Neural cell (in vitro differentiated cells): ENCODE measurements at regions not wholly inside any gene's neighbourhood (a gene's known extent, or its start where the extent isn't known, plus 50 kb on each side); places are given as distances from the start of the nearest gene placed in this dataset.

ENCODE experiments used
- H2AFZ ChIP-seq: fragments of 200-600, 300-800 bp; sonication (generic), shearing (Covaris generic); 2 replicates; pipeline ENCODE4 v1.6.0; 2014; ENCODE audit warnings: low read depth, mild to moderate bottlenecking, antibody characterized with exemption, low read length, moderate library complexity
- H3F3A ChIP-seq: fragments of 200-600 bp; shearing (Covaris generic); 2 replicates; pipeline ENCODE4 v1.6.1; 2016; ENCODE audit warnings: mild to moderate bottlenecking, moderate library complexity, mixed read lengths, antibody characterized with exemption, low read length; ENCODE audit not compliant: insufficient read depth, poor library complexity, severe bottlenecking
- H3K27ac ChIP-seq: fragments of 200-600, 300-800 bp; sonication (generic), shearing (Covaris generic); 2 replicates; pipeline ENCODE4 v1.5.1; 2014; ENCODE audit warnings: mild to moderate bottlenecking, low read length, moderate library complexity
- H3K27me3 ChIP-seq: fragments of 300-800, 200-600 bp; sonication (generic), shearing (Covaris generic); 2 replicates; pipeline ENCODE4 v1.6.0; 2014; ENCODE audit warnings: mild to moderate bottlenecking, low read depth, low read length, moderate library complexity; ENCODE audit not compliant: insufficient read depth
- H3K36me3 ChIP-seq: fragments of 300-800, 200-600 bp; sonication (generic), shearing (Covaris generic); 2 replicates; pipeline ENCODE4 v1.5.1; 2014; ENCODE audit warnings: mild to moderate bottlenecking, antibody characterized with exemption, low read length, moderate library complexity; ENCODE audit not compliant: insufficient read depth
- H3K4me2 ChIP-seq: fragments of 300-800, 200-600 bp; sonication (generic), shearing (Covaris generic); 2 replicates; pipeline ENCODE4 v1.6.0; 2014; ENCODE audit warnings: mild to moderate bottlenecking, low read length
- H3K4me3 ChIP-seq: fragments of 300-800, 200-600 bp; sonication (generic), shearing (Covaris generic); 2 replicates; pipeline ENCODE4 v1.5.1; 2014; ENCODE audit warnings: mild to moderate bottlenecking, low read length, moderate library complexity
- H3K79me2 ChIP-seq: fragments of 200-600 bp; shearing (Covaris generic); replicated peaks from 2 replicates; pipeline ENCODE4 v1.6.0; 2014; ENCODE audit warnings: mild to moderate bottlenecking, low read length, moderate library complexity; ENCODE audit not compliant: insufficient read depth
- H3K9ac ChIP-seq: fragments of 300-800, 200-600 bp; sonication (generic), shearing (Covaris generic); 2 replicates; pipeline ENCODE4 v1.6.1; 2016; ENCODE audit warnings: mild to moderate bottlenecking, low read length, mixed read lengths
- H3K9me2 ChIP-seq: fragments of 200-600 bp; shearing (Covaris generic); 2 replicates; pipeline ENCODE4 v1.6.1; 2016; ENCODE audit warnings: mild to moderate bottlenecking, low read length, mixed read lengths; ENCODE audit not compliant: insufficient read depth
- H3K9me3 ChIP-seq: fragments of 200-600, 300-800 bp; sonication (generic), shearing (Covaris generic); 2 replicates; pipeline ENCODE4 v1.6.1; 2016; ENCODE audit warnings: mild to moderate bottlenecking, mixed run types, low read length, moderate library complexity, mixed read lengths
- H4K20me1 ChIP-seq: fragments of 200-600 bp; shearing (Covaris generic); 2 replicates; pipeline ENCODE4 v1.6.1; 2016; ENCODE audit warnings: mild to moderate bottlenecking, mixed run types; ENCODE audit not compliant: insufficient read depth
- EP300 ChIP-seq: fragments of 450-650 bp; conservative IDR thresholded peaks from 2 replicates; pipeline ENCODE4 v1.6.1; 2014; ENCODE audit warnings: antibody characterized with exemption, mild to moderate bottlenecking, moderate library complexity; ENCODE audit not compliant: poor library complexity, severe bottlenecking
- EZH2 ChIP-seq: fragments of 200-600, 300-800 bp; shearing (Covaris generic), sonication (generic); IDR thresholded peaks from 2 replicates; pipeline ENCODE4 v1.6.1; 2014; ENCODE audit warnings: antibody characterized with exemption, low read length, borderline replicate concordance, mild to moderate bottlenecking; ENCODE audit not compliant: insufficient read depth, poor library complexity, severe bottlenecking
- MXI1 ChIP-seq: fragments of 450-650 bp; conservative IDR thresholded peaks from 2 replicates; pipeline ENCODE4 v1.6.1; 2014; ENCODE audit warnings: antibody characterized with exemption, mild to moderate bottlenecking; ENCODE audit not compliant: poor library complexity, severe bottlenecking
- POLR2AphosphoS5 ChIP-seq: IDR thresholded peaks from 2 replicates; pipeline ENCODE4 v1.6.1; 2012
- RAD21 ChIP-seq: fragments of 450-650 bp; conservative IDR thresholded peaks from 2 replicates; pipeline ENCODE4 v1.6.1; 2014; ENCODE audit warnings: antibody characterized with exemption, mild to moderate bottlenecking, moderate library complexity
- SMC3 ChIP-seq: fragments of 450-650 bp; conservative IDR thresholded peaks from 2 replicates; pipeline ENCODE4 v1.6.1; 2014; ENCODE audit warnings: antibody characterized with exemption, mild to moderate bottlenecking, moderate library complexity; ENCODE audit not compliant: poor library complexity
- TAF1 ChIP-seq: IDR thresholded peaks from 2 replicates; pipeline ENCODE4 v1.6.1; 2012; ENCODE audit warnings: low read depth
- TF ChIP-seq, protein P1 (sequence below): IDR thresholded peaks from 2 replicates; pipeline ENCODE4 v1.6.1; 2012; ENCODE audit warnings: borderline replicate concordance
- TF ChIP-seq, protein P2 (sequence below): fragments of 450-650 bp; IDR thresholded peaks from 2 replicates; pipeline ENCODE4 v1.5.1; 2014; ENCODE audit warnings: antibody characterized with exemption, mild to moderate bottlenecking, moderate library complexity; ENCODE audit not compliant: poor library complexity, severe bottlenecking

DNA sequence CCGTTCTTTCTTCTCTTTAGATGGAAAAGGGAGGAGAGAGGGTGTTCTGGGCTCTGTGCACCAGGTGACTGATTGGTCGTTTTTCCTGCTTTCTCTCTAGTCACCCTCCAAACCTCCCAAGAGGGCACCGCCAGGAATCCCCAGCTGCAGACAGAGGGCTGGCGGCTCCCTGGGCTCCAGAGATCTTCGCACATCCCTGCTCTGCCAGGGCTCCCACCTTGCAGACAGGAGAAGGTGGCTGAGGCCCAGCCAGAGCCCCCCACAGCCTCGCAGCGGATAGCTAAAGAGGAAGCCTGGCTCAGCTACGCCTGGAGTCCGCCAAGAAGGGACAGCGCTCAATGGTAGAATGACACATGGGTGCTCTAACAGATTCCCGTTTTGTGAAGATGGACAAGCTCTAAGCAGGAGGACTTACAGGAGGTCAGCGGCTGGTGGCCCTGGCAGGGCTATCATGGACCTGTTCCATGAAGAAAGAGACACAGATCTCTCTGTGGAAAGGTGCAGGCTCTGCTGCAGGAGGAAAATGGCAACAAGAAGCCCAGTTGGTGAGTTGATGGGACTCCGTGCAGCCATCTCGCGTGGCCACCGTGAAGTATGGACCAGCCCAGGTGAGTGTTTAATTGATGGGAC is 976.9 kb downstream of the BRD1 start:
- no peak overlapping the region for H3K4me2 ChIP-seq
- TF ChIP-seq EP300 (no peak), MXI1 (no peak), POLR2AphosphoS5 (no peak), TAF1 (no peak), EZH2 (no peak), RAD21 (no peak), SMC3 (no peak)
- TF ChIP-seq, protein P1, sequence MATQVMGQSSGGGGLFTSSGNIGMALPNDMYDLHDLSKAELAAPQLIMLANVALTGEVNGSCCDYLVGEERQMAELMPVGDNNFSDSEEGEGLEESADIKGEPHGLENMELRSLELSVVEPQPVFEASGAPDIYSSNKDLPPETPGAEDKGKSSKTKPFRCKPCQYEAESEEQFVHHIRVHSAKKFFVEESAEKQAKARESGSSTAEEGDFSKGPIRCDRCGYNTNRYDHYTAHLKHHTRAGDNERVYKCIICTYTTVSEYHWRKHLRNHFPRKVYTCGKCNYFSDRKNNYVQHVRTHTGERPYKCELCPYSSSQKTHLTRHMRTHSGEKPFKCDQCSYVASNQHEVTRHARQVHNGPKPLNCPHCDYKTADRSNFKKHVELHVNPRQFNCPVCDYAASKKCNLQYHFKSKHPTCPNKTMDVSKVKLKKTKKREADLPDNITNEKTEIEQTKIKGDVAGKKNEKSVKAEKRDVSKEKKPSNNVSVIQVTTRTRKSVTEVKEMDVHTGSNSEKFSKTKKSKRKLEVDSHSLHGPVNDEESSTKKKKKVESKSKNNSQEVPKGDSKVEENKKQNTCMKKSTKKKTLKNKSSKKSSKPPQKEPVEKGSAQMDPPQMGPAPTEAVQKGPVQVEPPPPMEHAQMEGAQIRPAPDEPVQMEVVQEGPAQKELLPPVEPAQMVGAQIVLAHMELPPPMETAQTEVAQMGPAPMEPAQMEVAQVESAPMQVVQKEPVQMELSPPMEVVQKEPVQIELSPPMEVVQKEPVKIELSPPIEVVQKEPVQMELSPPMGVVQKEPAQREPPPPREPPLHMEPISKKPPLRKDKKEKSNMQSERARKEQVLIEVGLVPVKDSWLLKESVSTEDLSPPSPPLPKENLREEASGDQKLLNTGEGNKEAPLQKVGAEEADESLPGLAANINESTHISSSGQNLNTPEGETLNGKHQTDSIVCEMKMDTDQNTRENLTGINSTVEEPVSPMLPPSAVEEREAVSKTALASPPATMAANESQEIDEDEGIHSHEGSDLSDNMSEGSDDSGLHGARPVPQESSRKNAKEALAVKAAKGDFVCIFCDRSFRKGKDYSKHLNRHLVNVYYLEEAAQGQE = no peak
- TF ChIP-seq, protein P2, sequence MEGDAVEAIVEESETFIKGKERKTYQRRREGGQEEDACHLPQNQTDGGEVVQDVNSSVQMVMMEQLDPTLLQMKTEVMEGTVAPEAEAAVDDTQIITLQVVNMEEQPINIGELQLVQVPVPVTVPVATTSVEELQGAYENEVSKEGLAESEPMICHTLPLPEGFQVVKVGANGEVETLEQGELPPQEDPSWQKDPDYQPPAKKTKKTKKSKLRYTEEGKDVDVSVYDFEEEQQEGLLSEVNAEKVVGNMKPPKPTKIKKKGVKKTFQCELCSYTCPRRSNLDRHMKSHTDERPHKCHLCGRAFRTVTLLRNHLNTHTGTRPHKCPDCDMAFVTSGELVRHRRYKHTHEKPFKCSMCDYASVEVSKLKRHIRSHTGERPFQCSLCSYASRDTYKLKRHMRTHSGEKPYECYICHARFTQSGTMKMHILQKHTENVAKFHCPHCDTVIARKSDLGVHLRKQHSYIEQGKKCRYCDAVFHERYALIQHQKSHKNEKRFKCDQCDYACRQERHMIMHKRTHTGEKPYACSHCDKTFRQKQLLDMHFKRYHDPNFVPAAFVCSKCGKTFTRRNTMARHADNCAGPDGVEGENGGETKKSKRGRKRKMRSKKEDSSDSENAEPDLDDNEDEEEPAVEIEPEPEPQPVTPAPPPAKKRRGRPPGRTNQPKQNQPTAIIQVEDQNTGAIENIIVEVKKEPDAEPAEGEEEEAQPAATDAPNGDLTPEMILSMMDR = no peak
- no peaks in the 10 kb centered on the region for H3K79me2 ChIP-seq

DNA sequence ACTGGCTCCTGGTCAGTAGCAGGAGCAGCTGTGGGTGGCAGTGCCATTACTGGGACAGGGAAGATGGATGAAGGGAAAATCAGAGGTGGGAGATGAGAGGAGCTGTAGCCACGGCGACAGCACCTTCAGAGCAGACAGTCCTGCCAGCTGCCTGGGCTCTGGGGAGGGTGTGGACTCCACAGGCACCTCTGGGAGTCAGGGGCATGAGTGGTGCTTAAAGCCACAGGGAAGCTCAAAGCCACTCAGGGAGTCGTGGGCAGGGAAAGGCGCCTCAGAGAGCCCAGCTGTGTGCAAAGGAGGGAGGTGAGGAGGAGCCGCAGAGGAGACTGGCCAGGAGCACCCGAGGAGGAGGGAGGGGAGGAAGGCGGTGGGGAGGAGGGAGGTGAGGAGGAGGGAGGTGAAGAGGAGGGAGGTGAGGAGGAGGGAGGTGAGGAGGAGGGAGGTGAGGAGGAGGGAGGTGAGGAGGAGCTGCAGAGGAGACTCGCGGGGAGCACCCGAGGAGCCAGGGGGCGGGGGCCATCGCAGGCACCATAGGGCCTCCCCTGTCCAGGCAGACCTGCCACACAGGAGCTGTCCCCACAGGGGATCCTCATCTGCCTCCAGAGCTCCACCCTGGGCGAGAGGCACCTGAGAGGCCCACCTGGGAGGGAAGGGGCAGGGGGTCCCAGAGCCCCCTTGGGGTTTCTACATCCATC is 977.6 kb downstream of the BRD1 start:
- no peak for TF ChIP-seq POLR2AphosphoS5
- TF ChIP-seq, protein P2 = no peak
- TF ChIP-seq RAD21 = no peak
- TF ChIP-seq EP300 = no peak
- TF ChIP-seq, protein P1 = no peak
- TF ChIP-seq EZH2 = no peak
- no peak for TF ChIP-seq MXI1
- TF ChIP-seq SMC3 = no peak
- TF ChIP-seq TAF1 = no peak
- Histone ChIP-seq H3K9ac (no peak overlapping the region), H3K36me3 (no peaks in the 10 kb centered on the region), H3F3A (no peaks in the 10 kb centered on the region), H3K27ac (no peak overlapping the region), H3K4me3 (no peak overlapping the region), H3K9me2 (no peaks in the 10 kb centered on the region), H2AFZ (no peak overlapping the region), H3K79me2 (no peaks in the 10 kb centered on the region), H3K9me3 (no peaks in the 10 kb centered on the region), H4K20me1 (no peaks in the 10 kb centered on the region), H3K4me2 (no peak overlapping the region), H3K27me3 (no peaks in the 10 kb centered on the region)

More for the DNA sequence above, 976.9 kb downstream of the BRD1 start:
- H3F3A ChIP-seq = no peaks in the 10 kb centered on the region
- no peaks in the 10 kb centered on the region for H3K36me3 ChIP-seq
- no peak overlapping the region for H3K27ac ChIP-seq
- H3K4me3 ChIP-seq = no peak overlapping the region
- H3K9me2 ChIP-seq = no peaks in the 10 kb centered on the region
- H4K20me1 ChIP-seq = no peaks in the 10 kb centered on the region
- no peaks in the 10 kb centered on the region for H3K9me3 ChIP-seq
- H3K9ac ChIP-seq = no peak overlapping the region
- H2AFZ ChIP-seq = no peak overlapping the region
- H3K27me3 ChIP-seq = no peaks in the 10 kb centered on the region
